Mesendoderm (in vitro differentiated cells): ENCODE measurements at regions not wholly inside any gene's neighbourhood (a gene's known extent, or its start where the extent isn't known, plus 50 kb on each side); places are given as distances from the start of the nearest gene placed in this dataset.

Experiments
- DNase-seq: peaks from one replicate; pipeline ENCODE4 v3.0.0; 2013
- H2AK5ac ChIP-seq: 2 replicates; pipeline ENCODE4 v1.6.1; 2013; ENCODE audit warnings: low read length, inconsistent platforms
- H2BK120ac ChIP-seq: 2 replicates; pipeline ENCODE4 v1.6.1; 2013; ENCODE audit warnings: low read depth, mild to moderate bottlenecking, low read length, moderate library complexity, mixed read lengths
- H2BK15ac ChIP-seq: replicated peaks from 2 replicates; pipeline ENCODE4 v1.6.1; 2013; ENCODE audit warnings: low read depth, mild to moderate bottlenecking, moderate library complexity
- H2BK5ac ChIP-seq: 2 replicates; pipeline ENCODE4 v1.6.1; 2013; ENCODE audit warnings: low read length, inconsistent platforms
- H3K18ac ChIP-seq: 2 replicates; pipeline ENCODE4 v1.6.1; 2013; ENCODE audit warnings: mild to moderate bottlenecking, low read length, mixed read lengths
- H3K23ac ChIP-seq: one replicate; pipeline ENCODE4 v1.6.1; 2013; ENCODE audit warnings: low read length
- H3K27ac ChIP-seq: 2 replicates; pipeline ENCODE4 v1.5.1; 2013; ENCODE audit warnings: low read depth, mild to moderate bottlenecking, inconsistent platforms, low read length, moderate library complexity
- H3K27me3 ChIP-seq: 2 replicates; pipeline ENCODE4 v1.6.1; 2013; ENCODE audit warnings: low read length, control low read depth, mild to moderate bottlenecking, inconsistent platforms; ENCODE audit not compliant: insufficient read depth, poor library complexity
- H3K36me3 ChIP-seq: 2 replicates; pipeline ENCODE4 v1.6.1; 2013; ENCODE audit warnings: low read length, inconsistent platforms; ENCODE audit not compliant: control insufficient read depth, insufficient read depth
- H3K4ac ChIP-seq: one replicate; pipeline ENCODE4 v1.6.1; 2013; ENCODE audit warnings: low read depth, mild to moderate bottlenecking, low read length, moderate library complexity
- H3K4me1 ChIP-seq: 2 replicates; pipeline ENCODE4 v1.6.1; 2013; ENCODE audit warnings: low read depth, low read length, inconsistent platforms; ENCODE audit not compliant: control insufficient read depth
- H3K4me2 ChIP-seq: 2 replicates; pipeline ENCODE4 v1.6.1; 2013; ENCODE audit warnings: low read length
- H3K4me3 ChIP-seq: 2 replicates; pipeline ENCODE4 v1.5.1; 2013; ENCODE audit warnings: mild to moderate bottlenecking, low read length
- H3K56ac ChIP-seq: one replicate; pipeline ENCODE4 v1.6.1; 2013; ENCODE audit warnings: low read length
- H3K79me1 ChIP-seq: 2 replicates; pipeline ENCODE4 v1.6.1; 2013; ENCODE audit warnings: low read length, inconsistent platforms
- H3K79me2 ChIP-seq: 2 replicates; pipeline ENCODE4 v1.6.1; 2013; ENCODE audit warnings: mild to moderate bottlenecking, low read length; ENCODE audit not compliant: control insufficient read depth, insufficient read depth
- H3K9ac ChIP-seq: 2 replicates; pipeline ENCODE4 v1.6.1; 2013; ENCODE audit warnings: low read length, inconsistent platforms
- H4K5ac ChIP-seq: one replicate; pipeline ENCODE4 v1.6.1; 2013; ENCODE audit warnings: low read length
- H4K8ac ChIP-seq: one replicate; pipeline ENCODE4 v1.6.1; 2013; ENCODE audit warnings: low read depth, mild to moderate bottlenecking, control low read depth, low read length, moderate library complexity
- WGBS: extraction: QIAGEN DNeasy Blood & Tissue Kit; methylation state at CpG from one replicate; pipeline ENCODE4 v1.1.7; 2013; ENCODE audit warnings: low lambda C conversion rate, missing lambda C conversion rate; ENCODE audit not compliant: insufficient coverage; ENCODE audit errors: extremely low coverage; 5-methylcytosine and 5-hydroxymethylcytosine counted together

DNA sequence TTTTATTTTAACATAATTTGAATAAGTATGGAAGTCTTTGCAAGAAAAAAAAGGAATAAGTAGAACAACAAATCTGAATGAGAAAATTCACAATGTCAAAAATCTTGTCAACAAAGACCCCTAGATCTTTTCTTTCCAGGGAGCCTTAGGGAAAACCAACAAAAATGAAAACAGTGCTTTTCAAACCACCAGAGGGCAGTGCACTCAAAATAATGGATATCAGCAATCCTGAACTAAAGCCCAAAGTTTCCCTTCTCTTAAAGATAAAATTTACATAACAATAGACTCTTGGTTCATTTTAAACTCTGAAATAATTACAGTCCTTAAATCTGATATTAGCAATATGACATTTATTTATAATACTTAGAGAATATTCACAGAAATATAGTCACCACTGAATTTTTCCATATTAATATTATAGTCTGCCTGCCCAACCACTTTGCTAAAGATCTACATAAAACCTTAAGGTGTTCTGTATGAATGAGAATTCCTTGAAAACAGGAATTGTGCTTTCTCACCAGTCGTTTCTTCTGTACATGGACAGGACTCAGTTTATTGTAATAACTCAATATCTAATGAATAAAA lies 105.3 kb upstream of the BMP5 start:
- no peak overlapping the region for H4K8ac ChIP-seq
- no peaks in the 10 kb centered on the region for H3K27me3 ChIP-seq
- H3K4me1 ChIP-seq = no peaks in the 10 kb centered on the region
- H3K4me3 ChIP-seq = no peak overlapping the region
- H2AK5ac ChIP-seq = no peak overlapping the region
- no peak overlapping the region for H3K18ac ChIP-seq
- no peak overlapping the region for H3K56ac ChIP-seq
- no peak overlapping the region for H3K27ac ChIP-seq
- H3K23ac ChIP-seq = no peak overlapping the region
- peak; percentile 56 for DNase-seq
- no peak overlapping the region for H3K4ac ChIP-seq
- no peaks in the 10 kb centered on the region for H3K36me3 ChIP-seq
- no peak overlapping the region for H2BK5ac ChIP-seq
- H2BK120ac ChIP-seq = no peak overlapping the region
- H3K79me1 ChIP-seq = no peaks in the 10 kb centered on the region
- no peak overlapping the region for H3K4me2 ChIP-seq
- no peak overlapping the region for H2BK15ac ChIP-seq
- H3K79me2 ChIP-seq = no peaks in the 10 kb centered on the region
- H3K9ac ChIP-seq = no peak overlapping the region
- H4K5ac ChIP-seq = no peak overlapping the region
- no CpG with 5 or more reads among the region's 1 CpG for WGBS

DNA sequence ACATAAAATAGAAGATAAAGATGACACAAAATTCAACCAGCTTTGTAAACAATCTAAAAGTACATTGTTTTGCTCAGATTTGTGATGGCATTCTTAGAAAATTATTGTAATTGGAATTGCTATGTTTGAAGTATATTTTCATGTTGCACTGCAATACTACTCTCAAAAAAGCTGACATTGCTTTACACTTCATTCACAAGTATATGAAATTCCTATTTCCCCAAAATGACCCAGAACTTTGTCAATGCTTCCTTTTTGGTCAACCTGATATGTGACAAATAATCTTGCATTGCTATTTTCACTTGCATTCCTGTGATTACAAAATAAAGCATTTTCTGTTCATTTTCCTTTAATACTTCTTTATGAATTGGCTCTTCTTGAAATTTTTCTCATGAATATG lies 104.1 kb upstream of the BMP5 start:
- Histone ChIP-seq H3K23ac (no peak overlapping the region), H2BK15ac (no peak overlapping the region), H3K18ac (no peak overlapping the region), H2BK120ac (no peak overlapping the region), H3K56ac (no peak overlapping the region), H3K27me3 (no peaks in the 10 kb centered on the region), H3K79me1 (no peaks in the 10 kb centered on the region), H3K4ac (no peak overlapping the region), H2BK5ac (no peak overlapping the region), H3K4me3 (no peak overlapping the region), H3K79me2 (no peaks in the 10 kb centered on the region), H3K4me1 (no peaks in the 10 kb centered on the region), H3K9ac (no peak overlapping the region), H3K36me3 (no peaks in the 10 kb centered on the region), H4K5ac (no peak overlapping the region), H3K27ac (no peak overlapping the region), H4K8ac (no peak overlapping the region), H3K4me2 (no peak overlapping the region), H2AK5ac (no peak overlapping the region)
- no peak for DNase-seq

DNA sequence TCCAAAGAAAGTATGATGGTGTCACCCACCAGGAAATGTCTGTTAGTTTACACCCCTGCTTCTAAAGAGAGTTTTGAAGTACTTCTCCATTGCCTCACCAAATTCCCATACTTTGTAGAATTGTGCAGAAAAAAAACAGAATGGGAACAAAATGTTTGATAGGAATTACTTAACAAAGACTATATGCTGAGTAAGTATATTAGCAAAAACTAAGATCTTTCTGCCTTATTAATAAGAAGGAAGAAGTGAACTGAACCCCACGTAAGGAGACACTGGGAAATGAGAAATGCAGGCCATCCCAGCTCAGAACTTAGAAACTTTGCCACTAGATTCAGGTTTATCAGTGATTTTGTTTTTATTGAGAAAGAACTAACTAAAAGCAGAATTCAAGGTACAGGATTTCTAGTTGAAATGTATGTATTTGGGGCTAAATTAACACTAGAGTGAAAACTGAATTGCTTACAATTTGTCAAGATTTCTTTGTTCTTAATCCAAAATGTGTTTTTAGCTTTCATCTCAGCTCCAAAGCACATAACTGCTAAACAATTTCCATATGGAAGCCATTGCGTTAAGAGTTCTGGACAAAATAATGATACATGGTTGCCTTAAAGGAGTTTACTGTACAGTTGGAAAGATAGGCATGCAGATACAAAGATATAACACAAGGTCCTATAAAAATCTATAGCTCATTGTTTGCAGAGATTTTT lies 102.7 kb upstream of the BMP5 start:
- no peak overlapping the region for H3K56ac ChIP-seq
- H4K5ac ChIP-seq = no peak overlapping the region
- H3K79me2 ChIP-seq = no peaks in the 10 kb centered on the region
- H3K4me2 ChIP-seq = no peak overlapping the region
- no peak overlapping the region for H4K8ac ChIP-seq
- H2BK15ac ChIP-seq = no peak overlapping the region
- H2BK5ac ChIP-seq = no peak overlapping the region
- H3K27ac ChIP-seq = no peak overlapping the region
- no peak overlapping the region for H3K9ac ChIP-seq
- DNase-seq = no peak
- H3K4me1 ChIP-seq = no peaks in the 10 kb centered on the region
- WGBS = no CpG with 5 or more reads among the region's 2 CpGs
- H3K23ac ChIP-seq = no peak overlapping the region
- no peaks in the 10 kb centered on the region for H3K27me3 ChIP-seq
- H3K4ac ChIP-seq = no peak overlapping the region
- H2AK5ac ChIP-seq = no peak overlapping the region
- no peak overlapping the region for H3K18ac ChIP-seq
- no peaks in the 10 kb centered on the region for H3K36me3 ChIP-seq
- no peaks in the 10 kb centered on the region for H3K79me1 ChIP-seq
- H2BK120ac ChIP-seq = no peak overlapping the region
- H3K4me3 ChIP-seq = no peak overlapping the region

DNA sequence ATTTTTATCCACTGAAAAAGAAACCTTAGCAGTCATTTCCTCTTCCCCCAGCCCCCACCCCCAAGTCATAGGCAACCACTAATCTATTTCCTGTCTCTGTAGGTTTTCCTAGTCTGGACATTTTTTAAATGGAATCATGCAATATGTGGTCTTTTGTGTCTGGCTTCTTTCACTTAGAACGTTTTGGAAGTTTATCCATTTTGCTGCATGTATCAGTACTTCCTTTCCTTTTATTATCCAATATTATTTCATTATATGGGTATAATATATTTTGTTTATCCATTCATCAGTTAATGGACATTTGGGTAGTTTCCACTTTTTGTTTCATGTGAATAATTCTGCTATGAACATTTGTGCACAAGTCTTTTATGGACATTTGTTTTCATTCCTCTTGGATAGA lies 99.3 kb upstream of the BMP5 start:
- H3K36me3 ChIP-seq = no peaks in the 10 kb centered on the region
- H3K27me3 ChIP-seq = no peaks in the 10 kb centered on the region
- no peaks in the 10 kb centered on the region for H3K79me2 ChIP-seq

DNA sequence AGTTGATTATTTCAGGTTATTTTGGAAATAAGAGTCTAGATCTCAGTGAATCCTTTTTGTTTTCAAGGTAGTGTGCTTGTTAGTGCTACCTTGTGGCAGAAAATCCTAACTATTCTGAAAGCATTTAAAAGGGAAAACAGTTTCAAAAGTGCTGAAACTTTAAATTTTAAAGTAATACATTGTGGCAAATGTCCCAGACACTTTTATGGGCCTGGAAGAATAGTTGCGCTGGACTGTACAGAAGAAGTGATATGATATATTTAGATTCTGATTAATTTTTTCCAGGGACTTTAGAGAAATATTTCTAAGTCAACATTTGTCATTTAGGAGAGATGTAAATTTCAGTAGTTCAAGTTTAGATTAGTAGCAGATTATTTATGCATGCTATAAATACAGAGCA lies 96.7 kb upstream of the BMP5 start:
- Histone ChIP-seq H4K5ac (no peak overlapping the region), H3K27ac (no peak overlapping the region), H3K79me1 (no peaks in the 10 kb centered on the region), H2BK120ac (no peak overlapping the region), H3K36me3 (no peaks in the 10 kb centered on the region), H3K4me2 (no peak overlapping the region), H2BK15ac (no peak overlapping the region), H3K56ac (no peak overlapping the region), H3K4me3 (no peak overlapping the region), H3K4ac (no peak overlapping the region), H3K18ac (no peak overlapping the region), H3K9ac (no peak overlapping the region), H2AK5ac (no peak overlapping the region), H3K4me1 (no peaks in the 10 kb centered on the region), H3K79me2 (no peaks in the 10 kb centered on the region), H3K23ac (no peak overlapping the region), H3K27me3 (no peaks in the 10 kb centered on the region), H4K8ac (no peak overlapping the region), H2BK5ac (no peak overlapping the region)
- DNase-seq = no peak
- no CpG with 5 or more reads among the region's 1 CpG for WGBS

More for the DNA sequence above, 99.3 kb upstream of the BMP5 start:
- Histone ChIP-seq H3K4me2 (no peak overlapping the region), H3K9ac (no peak overlapping the region), H2AK5ac (no peak overlapping the region), H3K4me1 (no peaks in the 10 kb centered on the region), H3K4ac (no peak overlapping the region), H3K23ac (no peak overlapping the region), H3K27ac (no peak overlapping the region), H3K18ac (no peak overlapping the region), H3K56ac (no peak overlapping the region), H2BK120ac (no peak overlapping the region), H4K8ac (no peak overlapping the region), H2BK5ac (no peak overlapping the region), H4K5ac (no peak overlapping the region), H2BK15ac (no peak overlapping the region), H3K79me1 (no peaks in the 10 kb centered on the region), H3K4me3 (no peak overlapping the region)
- no CpG with 5 or more reads among the region's 1 CpG for WGBS
- no peak for DNase-seq

DNA sequence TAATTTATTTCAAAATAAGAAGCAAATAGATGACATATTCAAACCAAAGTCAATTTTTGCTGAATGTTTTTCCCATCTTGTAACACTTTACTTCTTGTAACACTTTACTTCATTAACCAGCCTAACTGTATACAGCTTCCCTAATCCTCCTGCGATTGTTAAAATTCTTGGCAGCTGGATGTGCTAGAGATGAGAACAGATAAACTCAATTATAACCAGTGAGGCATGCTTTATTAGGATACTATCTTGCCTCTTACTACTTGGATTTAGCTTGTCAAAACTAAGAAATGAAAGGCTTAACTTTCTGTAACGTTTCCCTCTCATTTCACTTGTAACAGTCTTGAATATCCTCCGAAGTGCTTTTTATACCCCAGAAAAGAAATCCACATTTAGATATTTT lies 94.1 kb upstream of the BMP5 start:
- no CpG with 5 or more reads among the region's 3 CpGs for WGBS
- Histone ChIP-seq H3K36me3 (no peaks in the 10 kb centered on the region), H3K4me1 (no peaks in the 10 kb centered on the region), H3K4ac (no peak overlapping the region), H3K27me3 (no peaks in the 10 kb centered on the region), H3K9ac (no peak overlapping the region), H2AK5ac (no peak overlapping the region), H3K79me2 (no peaks in the 10 kb centered on the region), H4K5ac (no peak overlapping the region), H3K4me2 (no peak overlapping the region), H2BK120ac (no peak overlapping the region), H3K27ac (no peak overlapping the region), H2BK5ac (no peak overlapping the region), H4K8ac (no peak overlapping the region), H3K4me3 (no peak overlapping the region), H3K79me1 (no peaks in the 10 kb centered on the region), H3K18ac (no peak overlapping the region), H3K56ac (no peak overlapping the region), H2BK15ac (no peak overlapping the region), H3K23ac (no peak overlapping the region)
- no peak for DNase-seq
